ACHN (cell line): ENCODE measurements at regions not wholly inside any gene's neighbourhood (a gene's known extent, or its start where the extent isn't known, plus 50 kb on each side); places are given as distances from the start of the nearest gene placed in this dataset.
"Not testable (repeated sequence)": the region's sequence is repeated elsewhere in the genome, so short reads cannot be mapped to it uniquely, and the experiment has no call there.

Experiments
- DNase-seq: peaks from one replicate; pipeline ENCODE4 v3.0.0-alpha.2; 2015
- in situ Hi-C: cut with HindIII; loops from 2 replicates; pipeline ENCODE4 v1.10.0; 2017; ENCODE audit warnings: low sequenced_read_pairs, low pct_ligation_motif_present, low pct_unique_long_range_greater_than_20kb

- DNase-seq = no peak
- in situ Hi-C loops = no loop called here
Measured at GRCh38 chr14:43155924-43156323, 1351.2 kb downstream of the FSCB start.

DNA sequence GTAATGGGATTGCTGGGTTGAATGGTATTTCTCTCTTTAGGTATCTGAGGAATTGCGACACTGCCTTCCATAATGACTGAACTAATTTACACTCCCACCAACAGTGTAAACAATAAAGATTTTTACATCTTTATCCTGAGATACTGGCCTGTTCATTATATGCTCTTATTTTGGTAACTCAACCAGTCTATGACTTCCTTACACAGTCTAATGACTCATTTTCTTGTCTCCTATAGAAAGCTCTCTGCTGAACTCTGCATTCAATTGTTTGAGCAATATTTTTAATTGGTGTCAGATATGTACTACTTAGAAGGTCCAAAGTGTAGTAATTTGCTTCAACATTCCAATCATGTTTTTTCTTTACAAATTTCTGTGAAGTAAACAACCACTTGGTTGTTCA lies 1351.8 kb downstream of the FSCB start:
- DNase-seq = no peak
- in situ Hi-C loops = no loop called here

DNA sequence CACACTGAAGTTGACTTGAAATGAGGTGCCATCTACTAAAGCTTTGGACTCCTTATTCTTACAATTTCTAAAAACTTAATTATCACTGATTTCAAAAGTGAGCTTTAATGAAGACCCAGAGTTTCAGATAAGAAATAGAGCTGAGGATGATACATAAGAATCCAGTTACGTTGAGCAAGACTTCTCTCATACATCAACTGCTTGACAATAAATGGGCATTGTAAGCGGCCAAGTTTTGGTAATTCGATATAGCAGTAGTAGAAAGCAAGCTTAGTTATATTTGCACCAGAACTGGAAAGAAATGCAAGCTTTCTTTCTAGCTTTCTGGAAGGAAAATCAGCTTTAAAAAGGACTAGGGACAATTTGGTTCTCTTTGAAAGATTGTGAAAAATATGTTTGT lies 1359.6 kb downstream of the FSCB start:
- in situ Hi-C loops = no loop called here
- DNase-seq = no peak

GRCh38 chr14:43145361-43145760 lies 1361.7 kb downstream of the FSCB start:
- in situ Hi-C loops = no loop called here
- no peak for DNase-seq

GRCh38 chr14:43143106-43143505 lies 1364.0 kb downstream of the FSCB start:
- no peak for DNase-seq
- in situ Hi-C loops = no loop called here

GRCh38 chr14:43141636-43142191 lies 1365.4 kb downstream of the FSCB start:
- in situ Hi-C loops = no loop called here
- DNase-seq = no peak

DNA sequence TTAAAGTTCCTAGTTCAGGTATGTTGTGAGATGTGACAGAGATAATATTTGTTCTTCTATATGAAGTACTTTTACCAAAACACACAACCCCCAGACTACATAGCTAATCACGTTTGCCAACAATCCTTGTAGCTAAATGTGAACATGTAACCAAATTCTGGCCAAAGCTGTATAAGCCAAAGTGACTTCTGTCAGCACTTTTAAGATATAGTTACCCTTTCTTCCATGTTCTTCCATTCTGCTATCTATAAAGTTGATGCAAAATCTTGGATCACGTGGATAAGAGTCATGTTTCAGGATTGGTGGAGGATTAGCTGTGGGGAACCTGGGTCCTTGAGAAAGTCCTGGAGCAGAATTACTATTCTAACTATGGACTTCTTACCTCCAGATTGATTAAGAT lies 1366.6 kb downstream of the FSCB start:
- no peak for DNase-seq
- in situ Hi-C loops = no loop called here

- no peak for DNase-seq
- in situ Hi-C loops = no loop called here
Measured at GRCh38 chr14:43135877-43136411, 1371.1 kb downstream of the FSCB start.

- no peak for DNase-seq
- in situ Hi-C loops = no loop called here
Measured at GRCh38 chr14:43132441-43132840, 1374.6 kb downstream of the FSCB start.

- in situ Hi-C loops, DNase-seq: not testable (repeated sequence)
Measured at GRCh38 chr14:43128429-43128828, 1378.7 kb downstream of the FSCB start.

GRCh38 chr14:43127874-43128273 lies 1379.2 kb downstream of the FSCB start:
- in situ Hi-C loops, DNase-seq: not testable (repeated sequence)

- in situ Hi-C loops = no loop called here
- no peak for DNase-seq
Measured at GRCh38 chr14:43123544-43123943, 1383.5 kb downstream of the FSCB start.

GRCh38 chr14:43119672-43120071 lies 1387.4 kb downstream of the FSCB start:
- in situ Hi-C loops = no loop called here
- DNase-seq = no peak

- no peak for DNase-seq
- in situ Hi-C loops = no loop called here
Measured at GRCh38 chr14:43116341-43116740, 1390.7 kb downstream of the FSCB start.

DNA sequence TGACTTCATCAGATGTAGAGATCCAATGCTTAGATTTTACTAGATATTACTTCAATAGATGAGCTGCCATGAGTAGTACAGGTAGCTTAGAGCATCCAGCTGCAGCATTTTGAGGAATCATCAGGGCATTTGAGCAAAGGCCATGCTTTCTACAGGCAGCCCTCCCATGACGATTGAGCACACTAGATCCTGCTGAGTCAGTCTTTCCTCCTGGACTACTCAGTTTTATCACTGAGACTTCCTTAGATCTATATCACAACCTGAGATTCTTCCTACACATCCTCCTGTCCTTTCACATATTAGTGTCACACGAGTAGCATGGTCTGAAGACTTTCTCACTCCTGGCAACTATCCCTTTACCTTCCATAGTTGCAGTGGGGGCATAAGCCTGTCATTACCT lies 1401.8 kb downstream of the FSCB start:
- in situ Hi-C loops = no loop called here
- DNase-seq = no peak

GRCh38 chr14:43090380-43090779 lies 1416.7 kb downstream of the FSCB start:
- in situ Hi-C loops = no loop called here
- no peak for DNase-seq

DNA sequence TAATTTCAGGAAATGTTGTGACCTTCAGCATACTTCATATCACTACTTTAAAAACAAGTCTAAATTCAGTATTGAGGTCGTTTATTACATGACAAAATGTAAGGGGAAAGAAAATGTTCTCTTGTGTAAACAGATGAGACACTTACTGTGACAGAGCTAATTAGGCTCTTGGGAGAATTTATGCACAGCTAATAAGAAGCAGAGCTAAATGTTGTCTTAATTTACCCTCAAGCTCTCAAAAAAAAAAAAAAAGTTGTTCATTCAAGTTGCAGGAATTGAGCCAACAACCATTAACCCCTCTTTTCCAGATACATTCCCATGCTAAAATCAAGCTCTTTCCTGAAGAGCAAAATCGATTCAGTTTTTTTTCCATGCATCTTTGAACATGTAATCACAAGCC lies 1419.4 kb downstream of the FSCB start:
- in situ Hi-C loops = no loop called here
- no peak for DNase-seq

- in situ Hi-C loops = no loop called here
- no peak for DNase-seq
Measured at GRCh38 chr14:43085819-43086218, 1421.3 kb downstream of the FSCB start.

GRCh38 chr14:43067372-43067771 lies 1439.7 kb downstream of the FSCB start:
- DNase-seq, in situ Hi-C loops: not testable (repeated sequence)

DNA sequence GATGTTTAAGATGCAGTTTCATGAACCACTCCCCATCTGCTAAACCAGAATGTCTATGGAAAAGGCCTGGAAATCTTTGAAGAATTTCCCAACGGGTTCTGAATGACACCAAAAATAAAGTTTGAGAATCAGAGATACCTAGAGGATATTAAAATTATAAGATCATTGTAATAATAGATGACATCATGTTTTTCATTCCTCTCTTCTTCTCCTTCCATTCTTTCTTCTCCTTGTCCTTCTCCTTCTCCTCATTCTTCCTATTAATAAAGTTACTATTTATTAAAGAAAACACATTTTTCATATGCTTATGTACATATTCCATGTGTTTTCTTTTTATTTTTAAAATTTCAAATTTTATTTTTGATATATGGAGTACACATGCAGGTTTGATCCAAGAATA lies 1449.4 kb downstream of the LRFN5 start:
- in situ Hi-C loops = no loop called here

GRCh38 chr14:43052897-43053296 lies 1446.2 kb downstream of the LRFN5 start:
- in situ Hi-C loops = no loop called here
- DNase-seq = no peak

More for the DNA sequence above, 1449.4 kb downstream of the LRFN5 start:
- DNase-seq = no peak
